Rectal smooth muscle tissue (tissue), 1 donor: ENCODE measurements at regions not wholly inside any gene's neighbourhood (a gene's known extent, or its start where the extent isn't known, plus 50 kb on each side); places are given as distances from the start of the nearest gene placed in this dataset.
A peak's percentile ranks its signal among the peaks of the same experiment; 100 is the strongest.
"Not testable (repeated sequence)": the region's sequence is repeated elsewhere in the genome, so short reads cannot be mapped to it uniquely, and the experiment has no call there.

ENCODE experiments used
- H3K27ac ChIP-seq: one replicate; pipeline ENCODE4 v1.7.0; 2013; ENCODE audit warnings: low read depth, low read length, inconsistent platforms
- H3K27me3 ChIP-seq: one replicate; pipeline ENCODE4 v1.7.0; 2013; ENCODE audit warnings: low read length; ENCODE audit not compliant: control insufficient read depth, insufficient read depth
- H3K36me3 ChIP-seq: one replicate; pipeline ENCODE4 v1.7.0; 2013; ENCODE audit warnings: low read length; ENCODE audit not compliant: control insufficient read depth, insufficient read depth
- H3K4me1 ChIP-seq: one replicate; pipeline ENCODE4 v1.7.0; 2013; ENCODE audit warnings: low read length; ENCODE audit not compliant: control insufficient read depth, insufficient read depth
- H3K4me3 ChIP-seq: one replicate; pipeline ENCODE4 v1.7.0; 2013; ENCODE audit warnings: low read length
- H3K9ac ChIP-seq: one replicate; pipeline ENCODE4 v1.7.0; 2013; ENCODE audit warnings: low read length

DNA sequence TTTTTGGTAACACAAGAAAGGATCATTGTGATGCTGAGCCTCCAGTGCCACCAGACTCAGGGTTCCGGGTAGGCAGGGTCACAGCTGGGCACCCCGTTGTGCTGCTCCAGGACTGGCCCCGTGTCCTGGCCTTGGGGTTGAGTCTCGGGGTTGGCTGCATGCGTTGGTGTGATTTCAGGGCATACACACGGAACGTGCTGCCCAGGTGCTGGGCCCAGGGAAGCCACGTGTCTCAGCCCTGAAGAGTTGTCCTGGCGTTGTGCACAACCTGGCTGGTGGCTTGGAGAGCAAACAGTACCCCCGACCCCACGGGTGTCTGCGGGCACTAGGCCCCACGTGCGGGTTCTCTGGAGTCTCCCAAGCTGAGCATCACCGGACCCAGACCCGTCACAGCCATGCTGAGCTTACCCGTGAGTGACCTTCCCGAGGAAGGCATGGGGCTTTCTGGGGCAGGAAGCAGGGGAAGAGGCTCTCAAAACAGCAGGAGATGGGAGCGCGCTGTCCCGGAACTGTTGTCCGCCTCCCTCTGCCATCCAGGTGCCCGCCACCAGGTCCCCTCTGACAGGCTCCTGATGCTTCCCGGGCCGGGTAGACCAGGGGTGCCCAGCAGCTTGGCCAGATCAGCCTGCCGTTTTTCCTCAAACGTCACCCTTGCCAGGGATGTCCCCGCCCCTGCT lies 66.1 kb upstream of the ENPP6 start:
- no peaks in the 10 kb centered on the region for H3K27me3 ChIP-seq
- H3K4me1 ChIP-seq: no peaks in the 10 kb centered on the region
- no peaks in the 10 kb centered on the region for H3K36me3 ChIP-seq
- H3K4me3 ChIP-seq: peak overlapping the region; percentile 11
- no peak overlapping the region for H3K9ac ChIP-seq
- H3K27ac ChIP-seq: peak overlapping the region; percentile 36

DNA sequence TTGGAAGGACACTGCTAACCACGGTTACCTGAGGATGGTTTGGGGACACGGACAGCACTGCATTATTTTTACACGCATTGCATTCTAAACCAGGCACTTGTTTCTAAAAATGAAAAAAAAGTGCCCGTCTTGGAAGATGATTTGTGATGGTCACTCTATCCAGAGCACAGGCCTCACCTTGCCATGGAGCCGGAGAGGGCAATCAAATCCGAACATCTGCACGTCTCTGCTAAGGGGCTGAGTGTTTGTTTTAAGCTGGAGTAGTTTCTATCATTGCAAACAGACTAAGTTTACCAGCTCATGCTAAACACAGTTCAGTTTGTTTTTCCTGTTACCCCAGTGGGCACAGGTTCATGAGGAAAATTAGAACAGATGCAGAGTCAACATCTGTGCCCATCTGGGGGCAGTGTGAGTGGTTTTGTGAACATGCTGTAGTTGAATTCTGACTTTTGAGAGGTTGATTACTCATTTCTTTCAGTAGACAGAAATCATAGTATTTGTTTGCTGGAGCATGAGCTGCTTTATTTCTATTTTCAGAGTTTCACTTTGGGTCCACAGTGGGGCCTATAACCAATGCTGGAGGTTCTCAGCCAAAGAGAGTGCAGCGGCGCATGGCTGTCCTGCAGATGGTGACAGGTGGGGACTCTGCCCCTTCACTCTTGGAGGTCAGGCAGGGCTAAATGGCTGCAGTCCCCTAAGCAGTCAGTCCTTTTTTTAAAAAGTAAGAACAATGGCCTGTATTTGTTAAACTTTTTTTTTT lies 65.4 kb upstream of the ENPP6 start:
- H3K36me3 ChIP-seq: no peaks in the 10 kb centered on the region
- no peaks in the 10 kb centered on the region for H3K4me1 ChIP-seq
- no peaks in the 10 kb centered on the region for H3K27me3 ChIP-seq
- H3K9ac ChIP-seq: no peak overlapping the region
- no peak overlapping the region for H3K4me3 ChIP-seq
- H3K27ac ChIP-seq: no peak overlapping the region

DNA sequence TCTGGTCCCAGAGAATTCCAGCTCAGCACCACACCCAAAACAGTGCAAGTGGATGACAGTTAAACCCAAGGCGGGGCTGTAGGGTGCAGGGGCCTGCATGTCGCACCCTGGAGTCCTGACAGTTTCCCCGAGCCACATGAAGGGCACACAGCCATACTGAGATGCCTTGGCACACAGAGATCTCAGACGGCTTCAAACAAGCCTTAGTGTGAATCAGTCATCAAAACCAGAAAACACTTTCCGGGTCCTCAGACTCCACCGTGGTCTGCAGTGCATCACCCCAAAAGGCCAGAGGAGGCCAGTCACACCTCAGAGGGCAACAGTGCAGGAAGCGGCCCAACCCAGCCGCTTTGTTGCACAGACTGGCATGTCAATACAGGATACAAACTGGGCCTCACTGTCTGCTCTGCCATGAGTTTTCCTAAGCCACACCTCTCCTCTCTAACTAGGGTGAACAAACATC lies 64.6 kb upstream of the ENPP6 start:
- Histone ChIP-seq H3K4me1 (no peaks in the 10 kb centered on the region), H3K27ac (no peak overlapping the region), H3K9ac (peak overlapping the region; percentile 30), H3K36me3 (no peaks in the 10 kb centered on the region), H3K27me3 (no peaks in the 10 kb centered on the region), H3K4me3 (no peak overlapping the region)

DNA sequence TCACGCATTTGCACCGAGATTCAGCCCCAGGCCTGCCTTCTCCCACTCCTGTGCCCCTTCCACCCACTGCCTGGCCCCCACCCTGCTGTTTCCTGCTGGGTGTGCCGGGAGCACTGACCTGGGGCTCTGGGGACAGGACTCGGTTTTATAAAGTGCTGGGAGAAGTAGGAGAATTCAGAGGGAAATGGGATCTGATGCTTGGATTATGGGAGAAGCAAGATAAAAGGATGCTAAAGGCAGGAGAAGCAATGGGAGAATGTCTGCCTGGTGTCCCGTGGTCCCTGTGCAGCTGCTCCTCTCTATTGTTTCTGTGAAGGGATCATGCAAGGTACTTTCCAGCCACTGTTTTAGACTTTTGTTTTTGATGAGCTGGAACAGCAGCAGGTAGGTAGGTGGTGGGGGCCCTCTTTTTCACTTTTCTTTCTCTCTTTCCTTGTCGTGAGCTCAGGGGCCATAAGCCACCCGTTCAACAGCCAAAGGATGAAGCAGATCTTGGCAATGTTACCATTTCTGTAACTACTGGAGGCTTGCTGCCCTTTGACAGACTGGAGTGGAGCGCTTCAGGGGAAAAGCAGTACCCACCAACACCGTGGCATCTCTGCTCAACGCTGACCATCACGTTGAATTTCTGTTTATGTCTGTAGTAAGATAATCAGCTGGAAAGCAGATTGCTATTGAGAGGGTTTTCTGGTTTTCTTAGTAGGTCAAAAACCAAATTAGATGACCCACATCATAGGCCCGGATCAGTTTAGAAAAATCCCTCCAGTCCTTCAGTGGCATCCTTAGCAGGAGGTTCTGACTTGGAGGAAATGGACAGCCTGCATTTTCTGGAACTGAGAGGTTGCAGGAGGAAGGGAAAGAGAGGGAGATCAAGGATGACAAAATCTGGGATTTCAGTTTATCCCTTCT lies 63.8 kb upstream of the ENPP6 start:
- H3K36me3 ChIP-seq: no peaks in the 10 kb centered on the region
- H3K4me3 ChIP-seq: no peak overlapping the region
- H3K27ac ChIP-seq: no peak overlapping the region
- no peaks in the 10 kb centered on the region for H3K27me3 ChIP-seq
- no peaks in the 10 kb centered on the region for H3K4me1 ChIP-seq
- no peak overlapping the region for H3K9ac ChIP-seq

DNA sequence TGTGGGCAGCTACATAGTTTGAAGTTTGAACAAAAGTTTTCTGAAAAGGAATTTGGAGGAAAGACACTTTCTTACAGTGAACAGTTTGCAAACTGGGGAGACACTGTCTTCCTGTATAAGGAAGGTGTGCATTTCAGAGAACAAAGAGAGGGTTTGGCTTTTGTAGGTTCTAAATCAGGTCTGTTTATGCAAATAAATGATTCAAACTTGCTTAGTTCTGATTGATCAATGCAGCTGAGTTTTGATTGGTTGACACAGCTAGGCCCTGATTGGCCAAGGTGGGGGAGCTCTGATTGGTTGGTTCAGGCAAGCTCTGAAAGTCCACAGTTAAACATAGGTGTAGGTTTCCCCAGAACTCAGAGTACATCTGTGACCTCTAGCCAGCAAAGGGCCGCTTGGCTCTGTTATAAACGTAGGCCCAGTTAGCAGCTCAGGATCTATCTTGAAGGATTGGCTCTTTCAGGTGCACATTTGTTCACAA lies 63.0 kb upstream of the ENPP6 start:
- no peak overlapping the region for H3K27ac ChIP-seq
- no peak overlapping the region for H3K4me3 ChIP-seq
- no peak overlapping the region for H3K9ac ChIP-seq
- no peaks in the 10 kb centered on the region for H3K36me3 ChIP-seq
- H3K27me3 ChIP-seq: no peaks in the 10 kb centered on the region
- H3K4me1 ChIP-seq: no peaks in the 10 kb centered on the region

DNA sequence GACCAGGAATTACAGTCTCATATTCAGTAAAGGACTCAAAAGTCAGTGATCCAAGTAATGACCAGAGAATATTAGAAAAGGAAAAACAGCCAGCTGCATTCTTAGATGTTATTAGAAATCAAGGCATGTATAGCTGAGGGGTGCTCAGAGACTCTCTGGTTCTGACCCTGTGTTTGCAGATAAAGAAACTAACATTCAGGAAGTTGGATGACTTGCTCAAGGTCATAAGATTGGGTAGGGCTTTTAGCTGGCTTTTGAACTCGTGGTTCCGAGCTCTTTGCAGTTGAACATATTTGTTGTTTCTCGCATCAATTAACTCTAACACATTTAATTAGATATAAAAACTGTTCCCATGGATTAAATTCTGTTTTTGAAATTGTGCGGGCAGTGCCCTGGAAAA lies 62.5 kb upstream of the ENPP6 start:
- no peaks in the 10 kb centered on the region for H3K4me1 ChIP-seq
- no peak overlapping the region for H3K27ac ChIP-seq
- H3K27me3 ChIP-seq: no peaks in the 10 kb centered on the region
- H3K4me3 ChIP-seq: no peak overlapping the region
- no peaks in the 10 kb centered on the region for H3K36me3 ChIP-seq
- no peak overlapping the region for H3K9ac ChIP-seq

DNA sequence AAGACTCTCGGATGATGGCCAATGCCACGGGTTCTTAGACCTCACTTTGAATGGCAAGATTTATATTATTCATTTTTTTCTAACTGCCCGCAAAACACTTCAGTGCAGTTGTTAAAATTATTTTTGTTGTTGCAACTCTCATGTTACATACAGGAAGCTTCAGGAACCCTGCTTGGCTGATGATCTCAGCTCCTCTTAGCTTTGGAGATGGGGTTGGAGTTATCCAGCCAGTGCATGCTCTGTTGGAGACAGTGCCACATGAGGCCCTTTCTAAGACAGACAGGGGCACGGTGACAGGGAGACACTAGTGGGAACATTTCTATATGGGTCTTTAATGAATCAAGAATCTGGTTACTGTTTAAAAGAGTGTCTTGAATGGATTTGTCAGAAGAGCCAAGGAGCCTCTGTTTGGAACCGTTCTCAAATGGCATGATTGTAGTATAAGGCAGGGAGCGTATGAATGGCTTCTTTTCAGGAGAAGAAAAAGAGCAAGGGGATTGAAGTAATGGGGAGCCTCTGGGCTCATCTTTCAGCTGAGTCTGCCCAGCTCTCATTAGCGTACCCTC lies 61.9 kb upstream of the ENPP6 start:
- Histone ChIP-seq H3K4me3 (no peak overlapping the region), H3K4me1 (no peaks in the 10 kb centered on the region), H3K36me3 (no peaks in the 10 kb centered on the region), H3K27ac (no peak overlapping the region), H3K27me3 (no peaks in the 10 kb centered on the region), H3K9ac (no peak overlapping the region)

DNA sequence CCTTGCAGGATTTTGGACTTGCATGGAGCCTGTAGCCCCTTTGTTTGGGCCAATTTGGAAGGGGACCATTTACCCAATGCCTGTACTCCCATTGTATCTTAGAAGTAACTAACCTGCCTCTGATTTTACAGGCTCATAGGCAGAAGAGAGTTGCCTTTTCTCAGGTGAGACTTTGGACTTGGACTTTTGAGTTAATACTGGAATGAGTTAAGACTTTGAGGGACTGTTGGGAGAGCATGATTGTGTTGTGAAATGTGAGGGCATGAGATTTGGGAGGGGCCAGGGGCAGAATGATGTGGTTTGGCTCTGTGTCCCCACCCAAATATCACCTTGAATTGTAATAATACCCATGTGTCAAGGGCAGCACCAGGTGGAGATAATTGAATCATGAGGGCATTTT lies 60.1 kb upstream of the ENPP6 start:
- not testable (repeated sequence) for H3K4me1 ChIP-seq, H3K27ac ChIP-seq, H3K9ac ChIP-seq, H3K27me3 ChIP-seq, H3K4me3 ChIP-seq, H3K36me3 ChIP-seq

DNA sequence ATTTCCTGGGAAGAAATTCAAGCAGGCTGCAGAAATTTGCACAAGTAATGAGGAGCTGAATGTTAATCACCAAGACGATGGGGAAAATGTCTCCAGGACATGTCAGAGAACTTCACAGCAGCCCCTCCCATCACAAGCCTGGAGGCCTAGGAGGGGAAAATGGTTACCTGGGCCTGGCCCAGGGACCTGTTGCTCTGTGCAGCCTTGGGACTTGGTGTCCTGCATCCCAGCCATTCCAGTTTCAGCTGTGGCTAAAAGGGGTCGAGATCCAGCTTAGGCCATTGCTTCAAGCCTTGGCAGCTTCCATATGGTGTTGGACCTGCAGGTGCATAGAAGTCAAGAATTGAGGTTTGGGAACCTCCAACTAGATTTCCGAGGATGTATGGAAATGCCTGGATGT lies 59.3 kb upstream of the ENPP6 start:
- not testable (repeated sequence) for H3K36me3 ChIP-seq, H3K27me3 ChIP-seq, H3K4me3 ChIP-seq, H3K27ac ChIP-seq, H3K4me1 ChIP-seq, H3K9ac ChIP-seq

DNA sequence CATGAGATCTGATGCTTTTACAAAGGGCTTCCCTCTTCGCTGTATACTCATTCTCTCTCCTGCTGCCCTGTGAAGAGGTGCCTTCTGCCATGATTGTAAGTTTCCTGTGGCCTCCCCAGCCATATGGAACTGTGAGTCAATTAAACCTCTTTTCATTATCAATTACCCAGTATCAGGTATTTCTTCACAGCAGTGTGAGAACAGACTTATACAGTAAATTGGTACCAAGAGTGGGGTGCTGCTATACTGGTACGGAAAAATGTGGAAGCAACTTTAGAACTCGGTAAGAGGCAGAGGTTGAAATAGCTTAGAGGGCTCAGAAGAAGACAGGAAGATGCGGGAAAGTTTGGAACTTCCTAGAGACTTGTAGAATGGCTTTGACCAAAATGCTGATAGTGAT lies 58.7 kb upstream of the ENPP6 start:
- not testable (repeated sequence) for H3K4me3 ChIP-seq

DNA sequence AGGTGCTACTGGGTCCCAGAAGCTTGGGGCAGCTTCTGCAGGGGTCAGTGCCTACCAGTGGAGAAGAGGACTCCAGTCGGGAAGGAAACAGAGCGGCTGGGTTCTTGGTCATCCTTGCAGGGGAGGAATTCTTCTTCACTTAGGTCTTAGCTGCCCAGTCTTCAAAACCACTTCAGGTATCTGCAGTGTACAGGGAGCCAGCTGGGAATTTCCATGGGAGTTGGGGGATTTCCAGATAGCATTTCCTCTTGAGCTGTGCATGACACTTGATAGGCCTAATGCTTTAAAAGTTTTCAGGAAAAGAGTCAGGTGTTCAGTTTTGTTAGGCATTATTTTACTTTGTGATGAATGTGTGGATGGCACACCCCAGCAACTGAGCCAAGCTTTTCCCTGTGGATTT lies 58.1 kb upstream of the ENPP6 start:
- H3K4me1 ChIP-seq: no peaks in the 10 kb centered on the region

More for the DNA sequence above, 58.7 kb upstream of the ENPP6 start:
- not testable (repeated sequence) for H3K27ac ChIP-seq, H3K4me1 ChIP-seq, H3K36me3 ChIP-seq, H3K27me3 ChIP-seq, H3K9ac ChIP-seq

More for the DNA sequence above, 58.1 kb upstream of the ENPP6 start:
- H3K9ac ChIP-seq: no peak overlapping the region
- no peaks in the 10 kb centered on the region for H3K27me3 ChIP-seq
- H3K36me3 ChIP-seq: no peaks in the 10 kb centered on the region
- H3K4me3 ChIP-seq: no peak overlapping the region
- H3K27ac ChIP-seq: no peak overlapping the region
